Hypothalamus (tissue), 51 donors: ENCODE measurements at regions not wholly inside any gene's neighbourhood (a gene's known extent, or its start where the extent isn't known, plus 50 kb on each side); places are given as distances from the start of the nearest gene placed in this dataset.

ENCODE experiments used
- DNase-seq, 51 donors: peaks; one replicate each; lab custom pipeline; 2025; lab: John Stamatoyannopoulos, UW

DNA sequence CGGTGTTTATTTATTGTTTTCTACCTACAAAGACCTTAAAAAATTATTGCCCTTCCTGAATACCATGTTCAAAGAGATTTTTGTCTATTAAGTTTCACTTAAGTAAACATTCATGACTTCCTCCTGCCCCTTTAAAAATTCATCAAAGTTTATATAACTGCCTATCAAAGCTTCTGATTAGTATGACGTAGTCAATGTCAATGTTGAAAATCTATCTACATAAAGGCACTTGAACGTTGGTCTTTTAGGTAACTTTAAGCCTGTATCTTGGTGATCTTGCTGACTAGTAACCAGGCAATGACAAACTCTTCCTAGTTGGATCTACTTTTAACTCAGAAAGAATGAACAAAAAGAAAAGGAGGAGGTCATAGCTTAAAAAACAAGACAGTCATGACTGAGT, 97.2 kb downstream of the MAIP1 start:
- DNase-seq: no peak

DNA sequence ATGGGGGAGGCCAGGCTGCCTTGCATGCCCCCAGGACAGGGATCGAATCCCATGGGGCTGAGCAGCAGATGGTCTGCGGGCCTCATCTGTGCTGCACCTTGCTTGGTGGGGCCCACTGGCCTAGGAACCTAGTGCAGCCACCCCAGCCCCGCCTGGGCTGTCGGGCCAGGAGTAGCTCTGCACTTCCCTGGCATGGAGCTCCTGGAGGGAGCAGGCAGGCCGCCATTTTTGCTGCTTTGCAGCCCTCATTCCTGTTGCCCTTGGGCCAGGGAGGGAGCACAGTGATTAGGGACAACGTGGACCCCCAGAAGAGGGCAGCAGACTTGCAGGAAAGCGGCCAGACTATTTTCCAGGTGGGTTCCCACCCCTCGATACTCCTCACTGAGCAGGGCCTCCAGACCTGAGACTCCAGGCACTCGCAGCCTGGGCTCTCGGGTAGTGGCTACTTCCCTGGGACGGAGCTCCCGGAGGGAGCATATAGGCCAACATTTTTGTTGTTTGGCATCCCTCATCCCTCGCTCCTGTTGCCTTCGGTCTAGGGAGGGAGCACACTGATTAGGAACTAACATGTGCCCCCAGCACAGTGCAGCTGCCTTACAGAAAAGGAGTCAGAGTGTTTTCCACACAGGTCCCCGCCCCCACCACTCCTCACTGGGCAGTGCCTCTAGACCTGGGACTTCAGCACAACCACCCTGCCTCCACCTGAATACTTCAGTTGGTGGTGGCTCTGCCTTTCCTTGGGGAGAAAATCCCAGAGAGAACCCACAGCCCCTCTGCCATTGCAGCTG, 99.5 kb downstream of the MAIP1 start:
- no peak for DNase-seq

DNA sequence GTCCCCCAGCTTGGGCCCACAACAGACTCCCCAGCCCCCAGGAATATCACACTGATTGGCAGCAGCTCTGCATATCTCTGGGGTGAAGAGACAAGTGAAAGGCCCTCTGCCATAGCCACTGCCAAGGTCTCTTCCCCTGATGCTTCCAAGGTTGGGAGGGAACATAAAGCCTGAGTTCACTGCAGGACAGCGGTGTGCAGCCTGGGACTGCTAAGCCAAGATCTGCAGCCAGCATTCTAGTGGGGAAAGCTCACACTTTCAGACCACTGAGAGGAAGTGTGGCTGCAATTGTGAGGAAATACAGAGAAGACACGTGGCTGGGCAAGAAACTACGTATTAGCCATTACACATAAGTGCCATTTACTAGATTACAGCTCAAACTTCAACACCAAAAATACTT, 100.7 kb downstream of the MAIP1 start:
- DNase-seq: no peak

DNA sequence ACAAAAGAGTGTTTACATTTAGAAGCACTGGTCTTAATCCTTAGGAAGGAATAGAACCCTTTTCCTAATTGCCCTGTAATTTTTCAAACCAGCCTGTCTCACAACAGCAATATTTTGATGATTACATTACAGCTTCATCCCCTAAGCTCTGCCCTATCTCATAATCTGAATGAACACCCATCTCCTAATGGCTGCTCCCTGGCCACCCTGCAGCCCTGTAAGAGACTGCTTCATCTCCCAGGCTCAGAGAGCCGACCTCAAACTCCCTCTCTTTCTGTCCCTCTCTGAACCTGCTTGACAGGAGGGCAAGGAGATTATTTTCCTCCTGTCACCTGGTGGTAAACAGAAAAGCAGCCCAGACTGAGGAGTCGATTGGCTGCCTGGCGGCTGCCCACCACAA, 107.8 kb downstream of the MAIP1 start:
- DNase-seq: no peak

DNA sequence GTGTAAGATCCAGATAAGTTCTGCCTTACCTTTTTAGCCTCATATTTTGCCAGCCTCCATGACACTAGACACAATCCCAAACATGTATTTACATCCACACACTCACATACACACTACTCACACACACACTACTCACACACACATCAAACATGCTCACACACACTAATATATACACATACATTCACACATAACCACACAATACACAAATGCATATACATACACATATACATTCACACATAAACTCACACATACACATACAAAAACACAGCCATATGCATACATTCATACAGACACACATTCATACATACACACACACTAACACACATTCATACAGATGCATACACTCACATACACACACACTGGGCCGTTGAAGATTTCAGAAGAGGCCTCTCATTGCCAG, 109.5 kb downstream of the MAIP1 start:
- no peak for DNase-seq

DNA sequence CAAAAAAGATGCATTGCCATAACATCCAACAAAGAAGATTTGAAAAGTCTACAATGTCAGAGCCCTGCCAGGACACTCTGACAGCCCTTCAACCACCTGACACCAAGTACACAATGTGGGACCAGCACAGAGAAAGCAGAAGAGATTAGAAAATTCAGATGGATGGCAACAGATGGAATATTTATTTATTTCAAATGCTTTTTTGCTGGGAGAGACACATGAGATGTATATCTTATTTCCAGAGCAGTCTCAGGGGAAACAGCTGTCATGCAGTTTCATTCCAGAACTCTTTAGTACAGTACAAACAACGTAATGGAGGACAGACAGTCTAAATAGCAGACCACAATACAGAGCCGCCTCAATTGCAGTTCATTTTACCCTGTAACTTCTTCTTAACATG, 110.1 kb downstream of the MAIP1 start:
- no peak for DNase-seq

DNA sequence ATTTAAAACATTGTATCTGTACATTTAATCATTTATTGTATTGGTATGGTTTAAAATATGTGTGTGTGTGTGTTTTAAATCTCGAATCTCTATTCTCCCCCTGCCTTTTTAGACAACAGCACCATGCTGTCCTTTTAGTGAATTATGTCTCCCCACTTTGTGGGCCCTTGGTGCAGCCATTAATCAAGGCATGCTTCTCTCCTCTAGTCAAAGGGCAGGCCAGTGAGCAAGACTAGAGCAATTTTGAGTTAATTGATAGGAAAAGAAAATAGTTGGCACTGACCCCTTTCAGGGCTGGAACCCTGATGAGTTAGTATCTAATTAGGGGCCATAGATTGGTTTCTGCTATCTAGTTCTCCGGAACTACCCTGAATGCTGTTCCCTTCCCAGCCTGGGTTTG, 111.0 kb downstream of the MAIP1 start:
- DNase-seq: no peak

DNA sequence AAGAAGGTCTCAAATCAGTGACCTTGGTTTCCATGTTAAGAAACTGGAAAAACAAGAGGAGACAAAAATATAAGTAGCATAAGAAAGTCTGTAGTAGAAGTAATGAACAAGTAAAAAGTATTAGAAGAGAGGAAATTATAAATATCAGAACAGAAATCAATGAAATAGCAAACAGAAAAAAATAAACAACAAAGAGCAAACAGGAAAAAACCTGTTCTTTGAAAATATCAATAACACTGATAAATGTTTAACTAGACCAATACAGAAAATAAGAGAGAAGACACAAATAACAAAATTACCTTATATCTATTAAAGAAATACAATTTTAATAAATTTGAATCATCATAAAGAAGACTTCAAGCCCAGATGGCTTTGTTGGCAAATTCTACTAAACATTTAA, 113.3 kb downstream of the MAIP1 start:
- no peak for DNase-seq

DNA sequence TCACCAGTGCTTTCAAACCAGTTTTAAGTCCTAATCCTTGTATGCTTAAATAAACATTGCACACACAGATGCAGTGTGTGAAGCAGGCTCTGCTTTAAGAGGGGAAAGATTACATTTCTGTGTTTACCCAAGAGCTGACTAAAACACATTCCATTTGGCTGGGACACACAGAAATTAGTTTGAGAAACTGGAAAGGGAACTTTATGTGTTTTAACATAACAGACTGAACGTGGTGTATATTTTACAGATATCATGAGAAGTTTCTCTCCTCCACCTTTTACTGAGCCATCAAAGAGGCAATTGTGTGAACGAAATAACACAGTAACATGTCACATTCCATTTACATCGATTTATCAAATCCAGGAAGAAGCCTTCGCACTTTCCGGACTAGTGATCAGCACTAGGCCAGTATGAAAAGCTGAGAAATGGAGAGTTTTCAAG, 121.8 kb downstream of the MAIP1 start:
- no peak for DNase-seq

DNA sequence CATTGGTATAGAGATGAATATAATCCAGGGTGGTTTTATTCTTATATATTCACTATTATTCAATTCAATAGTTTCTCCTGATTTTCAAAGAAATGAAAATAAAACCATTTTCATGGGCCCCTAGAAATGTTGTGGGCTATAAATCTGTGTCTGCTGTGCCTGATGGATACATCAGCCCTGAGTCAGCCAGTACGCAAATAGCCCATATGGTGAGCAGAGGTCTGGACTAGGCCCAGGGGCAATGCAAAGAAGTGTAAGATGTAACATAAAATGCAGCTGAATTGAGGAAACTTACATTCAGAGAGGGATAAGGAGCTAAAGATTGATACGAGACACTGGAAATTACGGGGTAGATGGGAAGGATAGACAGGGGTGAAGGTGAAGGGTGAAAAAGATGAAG, 122.5 kb downstream of the MAIP1 start:
- DNase-seq: no peak

DNA sequence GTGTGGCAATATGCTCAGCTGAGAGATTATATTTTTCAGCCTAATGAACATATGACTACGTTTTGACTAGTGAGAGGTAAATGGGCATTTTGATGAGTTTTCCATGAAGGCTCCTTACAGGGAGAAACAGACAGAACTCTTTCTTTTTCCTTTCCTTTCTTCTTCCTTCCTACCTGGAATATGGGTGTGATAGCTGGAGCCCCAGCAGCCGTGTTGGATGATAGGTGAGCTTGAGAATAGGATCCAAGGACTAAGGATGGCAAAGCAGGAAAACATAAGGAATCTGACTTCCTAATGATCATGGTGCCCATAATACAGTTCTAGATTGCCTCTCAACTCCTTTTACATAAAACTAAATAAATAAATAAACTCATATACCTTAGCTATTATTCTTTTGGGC, 124.0 kb downstream of the MAIP1 start:
- DNase-seq: no peak

DNA sequence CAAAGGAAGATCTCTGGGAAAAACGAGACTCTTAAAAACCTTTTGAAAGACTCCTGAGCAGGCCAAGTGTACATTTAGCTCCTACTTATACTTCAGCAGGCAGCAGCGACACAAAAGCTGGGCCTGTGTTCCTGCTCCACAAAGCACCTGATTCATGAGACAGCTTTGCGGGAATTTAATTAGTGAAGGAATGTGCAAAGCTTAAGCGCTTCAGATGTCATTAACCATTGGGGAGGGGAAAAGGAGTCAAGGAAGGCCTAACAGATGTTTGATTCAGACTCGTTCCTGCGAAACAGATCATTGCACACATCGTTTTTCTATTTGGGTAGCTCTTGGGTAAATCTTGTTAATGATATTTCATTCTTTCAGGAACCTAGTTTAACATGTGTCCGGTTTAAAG, 125.9 kb downstream of the MAIP1 start:
- DNase-seq: no peak

DNA sequence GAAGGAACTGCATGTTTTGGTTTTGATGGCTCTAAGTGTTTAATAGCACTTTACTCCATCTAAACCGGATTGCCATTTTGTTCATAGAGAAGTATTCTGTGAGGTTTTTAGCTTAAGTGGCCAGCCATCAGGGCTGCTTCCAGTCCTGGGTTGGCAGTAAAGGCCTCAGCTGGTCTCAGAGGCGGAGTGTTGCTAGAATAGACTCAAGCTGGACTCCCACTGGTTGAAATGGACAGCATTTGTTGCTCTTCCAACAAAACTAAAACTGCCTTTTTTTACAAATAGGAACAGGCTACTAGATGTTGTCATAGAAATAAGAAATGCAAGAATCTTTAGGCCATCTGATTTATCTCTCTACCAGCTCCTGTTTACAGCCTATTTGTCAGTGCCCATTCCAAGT, 126.4 kb downstream of the MAIP1 start:
- no peak for DNase-seq

DNA sequence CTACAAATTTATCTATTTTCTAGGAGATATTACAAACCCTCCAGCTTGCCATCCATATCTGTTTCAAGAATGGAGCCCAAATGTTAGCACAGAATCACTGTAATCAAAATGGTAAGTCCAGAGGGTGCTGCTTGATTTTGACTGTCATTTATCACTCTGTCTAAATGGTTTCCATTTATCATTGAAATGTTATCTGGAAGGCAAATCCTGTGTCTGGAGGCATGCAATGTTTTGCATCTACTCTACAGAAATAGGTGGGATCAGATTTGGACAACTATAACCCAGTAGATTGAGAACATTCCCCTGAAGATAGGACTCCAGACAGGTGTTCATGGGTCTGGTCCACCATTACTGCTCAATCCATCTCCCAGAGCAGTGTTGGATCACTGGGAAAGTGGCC, 128.7 kb downstream of the MAIP1 start:
- no peak for DNase-seq

DNA sequence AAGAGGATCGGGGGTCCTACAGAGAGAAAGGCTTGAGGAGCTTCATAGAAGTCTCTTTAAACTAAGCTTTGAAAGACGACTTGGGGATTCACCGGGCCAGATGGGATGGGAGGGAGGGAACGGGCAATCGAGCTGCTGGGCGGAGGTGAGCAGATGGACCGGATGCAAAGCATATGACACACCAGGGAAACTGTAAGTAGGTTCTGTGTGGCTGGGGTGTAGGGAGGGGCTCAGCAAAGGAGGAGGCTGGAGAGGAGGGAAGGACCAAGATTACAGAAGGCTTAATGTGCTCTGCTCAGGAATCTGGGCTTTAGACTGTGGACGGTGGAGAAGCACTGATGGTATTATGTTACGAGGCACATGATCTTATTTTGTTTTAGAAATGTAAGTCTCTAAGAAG, 131.5 kb downstream of the MAIP1 start:
- DNase-seq: no peak

DNA sequence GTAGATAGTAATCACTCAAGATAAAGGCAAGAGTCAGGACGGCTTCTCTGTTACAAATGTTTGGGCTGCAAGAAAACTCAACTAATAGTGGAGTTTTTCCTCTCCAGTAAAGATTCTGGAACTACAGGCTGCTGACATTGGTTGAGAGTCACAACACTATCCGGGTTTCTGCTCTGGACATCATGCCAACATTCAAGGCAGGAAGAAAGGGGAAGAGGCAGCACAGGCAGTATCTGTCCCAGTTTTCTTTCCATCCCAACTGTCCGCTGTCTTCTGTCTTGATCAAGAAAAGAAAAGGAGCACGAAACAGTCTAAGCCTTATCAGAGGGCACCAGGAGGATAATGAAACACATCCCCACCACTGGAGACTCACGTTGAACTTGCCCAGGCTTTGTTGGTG, 132.1 kb downstream of the MAIP1 start:
- no peak for DNase-seq

DNA sequence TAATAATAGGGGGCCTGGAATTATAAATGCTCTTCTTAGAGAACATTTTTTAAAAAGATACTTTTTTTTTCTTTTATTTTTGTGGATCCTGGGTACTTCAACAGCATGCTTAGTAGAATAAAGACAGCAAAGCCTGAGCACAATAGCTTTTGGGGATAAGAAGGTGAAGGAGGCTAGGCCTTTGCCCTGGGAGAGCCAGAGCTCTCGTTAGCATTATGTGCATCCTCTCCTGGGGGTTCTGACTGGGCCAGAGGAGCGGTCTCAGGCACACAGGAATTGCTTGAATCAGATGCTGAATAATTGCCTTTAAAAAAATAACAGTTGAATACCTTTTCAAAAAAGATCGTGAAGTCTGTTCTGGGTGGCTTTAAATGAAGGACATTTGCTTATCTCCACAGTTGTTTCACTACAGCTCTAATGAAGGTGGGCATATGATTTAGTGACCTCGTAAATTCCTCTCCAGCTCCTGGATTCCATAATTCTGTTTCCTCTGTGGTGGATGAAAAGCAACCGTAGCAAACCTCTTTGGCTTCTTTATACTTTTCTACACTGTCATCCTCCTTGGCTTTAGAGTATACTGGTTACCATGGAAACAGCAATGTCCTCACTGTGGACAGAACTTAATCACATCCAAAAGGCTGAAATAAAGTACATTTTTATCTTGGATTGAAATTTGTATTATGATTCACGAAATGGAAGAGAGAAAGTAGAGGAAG, 133.8 kb downstream of the MAIP1 start:
- DNase-seq: no peak

DNA sequence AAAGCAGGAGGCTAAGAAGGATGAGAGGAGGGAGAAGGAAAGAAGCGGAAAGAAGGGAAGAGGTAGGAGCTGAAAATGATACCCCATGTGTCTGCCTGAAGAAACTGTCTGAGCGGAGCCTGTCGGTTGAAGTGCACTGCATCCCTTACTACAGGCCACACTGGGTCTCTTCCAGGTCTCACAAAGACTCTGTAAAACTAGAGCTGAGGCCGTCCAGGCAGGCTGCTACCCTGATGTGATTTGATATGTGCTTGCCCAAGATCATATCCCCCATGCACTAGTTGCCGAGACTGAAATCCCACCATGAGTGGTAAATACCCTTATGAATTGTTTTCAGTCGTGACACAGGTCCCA, 134.4 kb downstream of the MAIP1 start:
- peak in 1 of 51 donors; percentile 1 for DNase-seq

DNA sequence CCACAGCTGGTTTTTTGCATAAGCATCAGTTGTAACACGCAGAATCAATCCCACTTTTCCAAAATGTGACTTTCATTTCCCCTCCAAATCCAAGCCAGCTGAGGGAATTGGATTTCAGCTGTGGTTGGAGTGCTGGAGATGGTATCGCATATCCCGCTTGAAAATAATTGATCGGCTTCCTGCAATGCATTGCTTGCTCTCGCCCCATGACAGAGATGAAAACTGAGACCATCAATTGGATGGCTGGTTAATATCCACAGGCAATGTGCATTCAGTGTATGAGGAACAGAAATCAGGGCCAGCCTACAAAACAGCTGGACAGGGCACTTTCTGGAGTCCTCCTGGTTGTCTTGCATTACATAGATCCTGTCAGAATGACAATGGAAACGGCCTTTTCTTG, 135.3 kb downstream of the MAIP1 start:
- no peak for DNase-seq

DNA sequence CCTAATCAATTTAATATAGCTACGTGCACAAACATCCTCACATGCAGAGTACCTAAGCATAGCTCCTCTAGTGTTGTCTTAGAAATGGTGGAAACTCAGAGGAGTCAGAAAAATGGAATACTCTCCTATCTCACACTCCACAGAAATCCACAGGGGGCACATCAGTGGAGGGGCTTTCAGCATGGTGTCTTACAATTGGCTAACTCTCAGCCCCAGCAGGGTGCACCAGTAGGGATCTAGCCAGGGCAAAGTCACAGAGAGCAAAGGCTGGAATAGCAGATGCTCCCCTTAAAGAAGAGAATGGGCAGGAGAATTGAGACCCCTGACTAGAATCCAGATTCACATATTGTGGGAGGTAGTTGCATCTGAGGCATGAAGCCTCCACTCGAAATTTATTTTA, 135.7 kb downstream of the MAIP1 start:
- no peak for DNase-seq

DNA sequence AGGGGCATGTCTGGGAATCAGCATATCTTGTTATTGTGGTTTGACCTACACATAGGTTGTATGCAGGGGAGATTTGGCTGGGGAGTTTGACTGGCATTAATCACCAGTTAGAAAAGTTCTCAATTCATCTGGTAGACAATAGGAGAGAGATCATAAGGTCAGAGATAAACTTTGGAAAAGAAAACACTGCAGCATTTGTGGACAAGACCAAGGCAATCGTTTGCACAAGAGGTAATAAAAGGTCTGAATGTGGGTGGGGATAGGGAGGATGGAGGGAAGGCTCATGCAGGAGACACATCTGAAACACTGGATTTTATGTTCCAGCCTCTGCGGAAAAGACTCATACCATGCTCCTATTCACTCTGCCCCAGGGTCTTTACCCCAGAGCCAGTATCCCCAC, 136.9 kb downstream of the MAIP1 start:
- no peak for DNase-seq

DNA sequence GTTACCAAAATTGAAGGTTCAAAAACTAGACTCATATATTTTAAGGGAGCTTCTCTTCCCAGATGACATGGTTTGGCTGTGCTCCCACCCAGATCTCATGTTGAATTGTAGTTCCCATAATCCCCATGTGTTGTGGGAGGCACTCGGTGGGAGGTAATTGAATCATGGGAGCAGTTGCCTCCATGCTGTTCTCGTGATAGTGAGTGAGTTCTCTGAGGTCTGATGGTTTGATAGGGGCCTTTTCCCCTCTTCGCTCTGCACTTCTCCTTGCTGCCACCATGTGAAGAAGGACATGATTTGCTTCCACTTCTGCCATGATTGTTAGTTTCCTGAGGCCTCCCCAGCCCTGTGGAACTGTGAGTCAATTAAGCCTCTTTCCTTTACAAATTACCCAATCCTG, 140.1 kb downstream of the MAIP1 start:
- DNase-seq: no peak

DNA sequence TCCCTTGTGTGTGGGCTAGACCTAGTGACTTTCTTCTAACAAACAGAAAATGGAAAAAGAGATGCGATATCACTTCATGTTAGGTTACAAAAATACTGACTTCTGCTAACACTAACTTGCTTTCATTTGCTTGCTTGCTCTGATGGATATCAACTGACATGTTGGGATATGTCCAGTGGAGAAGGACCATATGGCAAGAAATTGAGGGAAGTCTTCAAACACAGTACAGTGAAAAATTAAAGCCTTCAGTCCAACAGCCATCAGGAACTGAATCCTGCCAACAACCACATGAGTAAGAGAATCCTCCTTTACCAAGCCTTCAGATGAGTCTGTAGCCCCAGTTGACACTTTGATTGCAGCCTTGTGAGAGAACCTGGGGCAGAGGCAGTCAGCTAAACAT, 143.9 kb downstream of the MAIP1 start:
- no peak for DNase-seq
